H1 (cell line): ENCODE measurements at regions not wholly inside any gene's neighbourhood (a gene's known extent, or its start where the extent isn't known, plus 50 kb on each side); places are given as distances from the start of the nearest gene placed in this dataset.

ENCODE experiments used
- EZH2 ChIP-seq: fragments of 200-600 bp; sonication (generic); IDR thresholded peaks from 2 replicates; pipeline ENCODE4 v1.7.1; 2012; ENCODE audit warnings: low read depth, mild to moderate bottlenecking, moderate library complexity, low read length, inconsistent platforms; ENCODE audit not compliant: severe bottlenecking
- GABPA ChIP-seq: IDR thresholded peaks from 2 replicates; pipeline ENCODE4 v1.6.1; 2011; ENCODE audit warnings: mild to moderate bottlenecking, low read length, moderate library complexity, borderline replicate concordance; ENCODE audit not compliant: insufficient read depth
- KDM1A ChIP-seq: fragments of 200-600, 300-600 bp; sonication (generic); IDR thresholded peaks from 2 replicates; pipeline ENCODE4 v1.7.1; 2016; ENCODE audit warnings: mild to moderate bottlenecking, low read length, borderline replicate concordance
- POLR2A ChIP-seq, 2 experiments: IDR thresholded peaks; 1 replicate in 1 of 2; 2 replicates in 1 of 2; pipeline ENCODE4 v1.6.1; 2011; ENCODE audit warnings: low read depth in 2 of 2, low read length in 2 of 2, mild to moderate bottlenecking in 2 of 2; ENCODE audit errors: control extremely low read depth in 1 of 2
- POLR2AphosphoS5 ChIP-seq: IDR thresholded peaks from 2 replicates; pipeline ENCODE4 v1.6.1; 2011; ENCODE audit warnings: low read depth, low read length
- RAD21 ChIP-seq, 2 experiments: IDR thresholded peaks in 1 of 2; conservative IDR thresholded peaks in 1 of 2; 2 replicates each; pipeline ENCODE4 v1.6.1; 2011; ENCODE audit warnings: low read depth in 2 of 2, low read length in 2 of 2, improper control_type of control experiment in 1 of 2, inconsistent platforms in 1 of 2, mild to moderate bottlenecking in 1 of 2, moderate library complexity in 1 of 2
- RNF2 ChIP-seq: fragments of 200-900, 300-1000 bp; sonication (generic); IDR thresholded peaks from 2 replicates; pipeline ENCODE4 v1.7.1; 2016; ENCODE audit warnings: borderline replicate concordance, low read depth, mild to moderate bottlenecking, antibody characterized with exemption, low read length; ENCODE audit not compliant: poor library complexity, severe bottlenecking; ENCODE audit errors: missing control alignments
- TF ChIP-seq, protein P1 (sequence below), 3 experiments: IDR thresholded peaks; 1 replicate in 2 of 3; 2 replicates in 1 of 3; pipeline versions ENCODE4 v1.5.1 to v1.6.1; 2011; ENCODE audit warnings: low read length in 3 of 3, mild to moderate bottlenecking in 3 of 3, inconsistent platforms in 2 of 3, low read depth in 1 of 3, moderate library complexity in 1 of 3; ENCODE audit not compliant: insufficient read depth in 1 of 3; ENCODE audit errors: control extremely low read depth in 1 of 3
- TF ChIP-seq, protein P2 (sequence below): IDR thresholded peaks from 2 replicates; pipeline ENCODE4 v1.6.1; 2011; ENCODE audit warnings: low read length, improper control_type of control experiment
- TF ChIP-seq, protein P3 (sequence below): IDR thresholded peaks from 2 replicates; pipeline ENCODE4 v1.6.1; 2012; ENCODE audit warnings: inconsistent platforms

DNA sequence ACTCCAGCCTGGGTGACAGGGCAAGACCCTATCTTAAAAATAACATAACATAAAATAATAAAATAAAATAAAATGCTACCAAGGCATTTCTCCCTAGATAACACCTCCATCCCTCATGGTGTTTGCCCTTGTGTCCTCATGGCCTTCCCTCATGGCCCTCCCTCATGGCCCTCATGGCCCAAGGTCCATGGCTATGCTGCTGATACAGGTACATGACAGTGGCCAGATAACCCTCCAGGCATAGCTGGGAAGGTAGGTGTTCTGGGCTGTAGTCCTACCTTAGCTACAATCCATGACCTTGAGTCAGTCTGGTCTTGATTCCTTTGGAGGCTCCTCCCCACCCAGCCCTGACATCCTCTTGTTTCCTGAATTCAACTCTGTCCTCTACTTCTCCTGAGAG is 75.2 kb downstream of the PJA1 start:
- TF ChIP-seq, protein P1, sequence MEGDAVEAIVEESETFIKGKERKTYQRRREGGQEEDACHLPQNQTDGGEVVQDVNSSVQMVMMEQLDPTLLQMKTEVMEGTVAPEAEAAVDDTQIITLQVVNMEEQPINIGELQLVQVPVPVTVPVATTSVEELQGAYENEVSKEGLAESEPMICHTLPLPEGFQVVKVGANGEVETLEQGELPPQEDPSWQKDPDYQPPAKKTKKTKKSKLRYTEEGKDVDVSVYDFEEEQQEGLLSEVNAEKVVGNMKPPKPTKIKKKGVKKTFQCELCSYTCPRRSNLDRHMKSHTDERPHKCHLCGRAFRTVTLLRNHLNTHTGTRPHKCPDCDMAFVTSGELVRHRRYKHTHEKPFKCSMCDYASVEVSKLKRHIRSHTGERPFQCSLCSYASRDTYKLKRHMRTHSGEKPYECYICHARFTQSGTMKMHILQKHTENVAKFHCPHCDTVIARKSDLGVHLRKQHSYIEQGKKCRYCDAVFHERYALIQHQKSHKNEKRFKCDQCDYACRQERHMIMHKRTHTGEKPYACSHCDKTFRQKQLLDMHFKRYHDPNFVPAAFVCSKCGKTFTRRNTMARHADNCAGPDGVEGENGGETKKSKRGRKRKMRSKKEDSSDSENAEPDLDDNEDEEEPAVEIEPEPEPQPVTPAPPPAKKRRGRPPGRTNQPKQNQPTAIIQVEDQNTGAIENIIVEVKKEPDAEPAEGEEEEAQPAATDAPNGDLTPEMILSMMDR (IDR thresholded peaks at IDR 0.05; ENCODE audit: control extremely low read depth in 1 of 3, insufficient read depth in 1 of 3, low read depth in 1 of 3, low read length in 3 of 3): no peak
- TF ChIP-seq POLR2AphosphoS5 (no peak), POLR2A (IDR thresholded peaks at IDR 0.05; ENCODE audit: control extremely low read depth in 1 of 2, low read depth in 2 of 2, low read length in 2 of 2) (no peak), RAD21 (IDR thresholded peaks at IDR 0.05 in 1 of 2, conservative IDR thresholded peaks at IDR 0.05 in 1 of 2; ENCODE audit: low read depth in 2 of 2, low read length in 2 of 2) (no peak), EZH2 (no peak), KDM1A (no peak), GABPA (no peak), RNF2 (no peak)
- TF ChIP-seq, protein P2, sequence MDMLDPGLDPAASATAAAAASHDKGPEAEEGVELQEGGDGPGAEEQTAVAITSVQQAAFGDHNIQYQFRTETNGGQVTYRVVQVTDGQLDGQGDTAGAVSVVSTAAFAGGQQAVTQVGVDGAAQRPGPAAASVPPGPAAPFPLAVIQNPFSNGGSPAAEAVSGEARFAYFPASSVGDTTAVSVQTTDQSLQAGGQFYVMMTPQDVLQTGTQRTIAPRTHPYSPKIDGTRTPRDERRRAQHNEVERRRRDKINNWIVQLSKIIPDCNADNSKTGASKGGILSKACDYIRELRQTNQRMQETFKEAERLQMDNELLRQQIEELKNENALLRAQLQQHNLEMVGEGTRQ: no peak
- TF ChIP-seq, protein P3, sequence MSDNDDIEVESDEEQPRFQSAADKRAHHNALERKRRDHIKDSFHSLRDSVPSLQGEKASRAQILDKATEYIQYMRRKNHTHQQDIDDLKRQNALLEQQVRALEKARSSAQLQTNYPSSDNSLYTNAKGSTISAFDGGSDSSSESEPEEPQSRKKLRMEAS: no peak
